ENCODE measurements at regions not wholly inside any gene's neighbourhood (a gene's known extent, or its start where the extent isn't known, plus 50 kb on each side); places are given as distances from the start of the nearest gene placed in this dataset.

DNA sequence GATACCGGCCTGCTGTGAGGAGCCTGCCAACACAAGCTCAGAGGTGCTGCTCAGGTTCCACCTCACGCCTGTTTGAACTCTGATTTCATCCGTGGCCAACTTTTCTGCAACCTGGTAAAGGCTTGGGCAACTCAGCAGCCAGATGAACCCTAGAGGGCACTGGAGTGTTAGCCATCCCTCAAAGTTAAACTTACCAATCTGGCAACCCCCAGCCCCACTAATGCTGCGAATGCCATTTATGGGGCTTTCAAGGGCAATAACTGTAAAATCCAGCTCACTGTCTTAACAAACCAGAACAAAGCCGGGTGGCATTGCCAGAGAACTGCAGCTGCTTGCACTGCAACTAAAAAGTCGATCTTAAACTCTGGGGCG, 105.5 kb downstream of the AXIN2 start:
- no peak for DNase-seq (ENCODE audit: extremely low read depth in 1 of 4, low spot score in 3 of 4)
- intact Hi-C loops (cut with micrococcal nuclease) (no loop called here), in situ Hi-C loops (cut with MboI) (no loop called here)
- H2AFZ ChIP-seq (ENCODE audit: low read depth, low read length): no peak overlapping the region
- no peaks in the 10 kb centered on the region for H3K9me3 ChIP-seq (replicated peaks; ENCODE audit: control insufficient read depth, insufficient read depth, low read depth, low read length)
- no peak for TF ChIP-seq PCBP1 (IDR thresholded peaks at IDR 0.05; ENCODE audit: low read depth, low read length, poor library complexity, severe bottlenecking)
- TF ChIP-seq, protein P1, sequence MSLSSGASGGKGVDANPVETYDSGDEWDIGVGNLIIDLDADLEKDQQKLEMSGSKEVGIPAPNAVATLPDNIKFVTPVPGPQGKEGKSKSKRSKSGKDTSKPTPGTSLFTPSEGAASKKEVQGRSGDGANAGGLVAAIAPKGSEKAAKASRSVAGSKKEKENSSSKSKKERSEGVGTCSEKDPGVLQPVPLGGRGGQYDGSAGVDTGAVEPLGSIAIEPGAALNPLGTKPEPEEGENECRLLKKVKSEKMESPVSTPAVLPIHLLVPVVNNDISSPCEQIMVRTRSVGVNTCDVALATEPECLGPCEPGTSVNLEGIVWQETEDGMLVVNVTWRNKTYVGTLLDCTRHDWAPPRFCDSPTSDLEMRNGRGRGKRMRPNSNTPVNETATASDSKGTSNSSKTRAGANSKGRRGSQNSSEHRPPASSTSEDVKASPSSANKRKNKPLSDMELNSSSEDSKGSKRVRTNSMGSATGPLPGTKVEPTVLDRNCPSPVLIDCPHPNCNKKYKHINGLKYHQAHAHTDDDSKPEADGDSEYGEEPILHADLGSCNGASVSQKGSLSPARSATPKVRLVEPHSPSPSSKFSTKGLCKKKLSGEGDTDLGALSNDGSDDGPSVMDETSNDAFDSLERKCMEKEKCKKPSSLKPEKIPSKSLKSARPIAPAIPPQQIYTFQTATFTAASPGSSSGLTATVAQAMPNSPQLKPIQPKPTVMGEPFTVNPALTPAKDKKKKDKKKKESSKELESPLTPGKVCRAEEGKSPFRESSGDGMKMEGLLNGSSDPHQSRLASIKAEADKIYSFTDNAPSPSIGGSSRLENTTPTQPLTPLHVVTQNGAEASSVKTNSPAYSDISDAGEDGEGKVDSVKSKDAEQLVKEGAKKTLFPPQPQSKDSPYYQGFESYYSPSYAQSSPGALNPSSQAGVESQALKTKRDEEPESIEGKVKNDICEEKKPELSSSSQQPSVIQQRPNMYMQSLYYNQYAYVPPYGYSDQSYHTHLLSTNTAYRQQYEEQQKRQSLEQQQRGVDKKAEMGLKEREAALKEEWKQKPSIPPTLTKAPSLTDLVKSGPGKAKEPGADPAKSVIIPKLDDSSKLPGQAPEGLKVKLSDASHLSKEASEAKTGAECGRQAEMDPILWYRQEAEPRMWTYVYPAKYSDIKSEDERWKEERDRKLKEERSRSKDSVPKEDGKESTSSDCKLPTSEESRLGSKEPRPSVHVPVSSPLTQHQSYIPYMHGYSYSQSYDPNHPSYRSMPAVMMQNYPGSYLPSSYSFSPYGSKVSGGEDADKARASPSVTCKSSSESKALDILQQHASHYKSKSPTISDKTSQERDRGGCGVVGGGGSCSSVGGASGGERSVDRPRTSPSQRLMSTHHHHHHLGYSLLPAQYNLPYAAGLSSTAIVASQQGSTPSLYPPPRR (CRISPR knock-in tag; IDR thresholded peaks at IDR 0.05; ENCODE audit: borderline replicate concordance): no peak
- TF ChIP-seq RAD21 (CRISPR knock-in tag; conservative IDR thresholded peaks at IDR 0.05 in 1 of 2, IDR thresholded peaks at IDR 0.05 in 1 of 2): peak in 1 of 2 experiments; percentile 25; a peak in 2 of 4 replicates
- no peak for TF ChIP-seq THRAP3 (IDR thresholded peaks at IDR 0.05; ENCODE audit: borderline replicate concordance)
- TF ChIP-seq, protein P2, sequence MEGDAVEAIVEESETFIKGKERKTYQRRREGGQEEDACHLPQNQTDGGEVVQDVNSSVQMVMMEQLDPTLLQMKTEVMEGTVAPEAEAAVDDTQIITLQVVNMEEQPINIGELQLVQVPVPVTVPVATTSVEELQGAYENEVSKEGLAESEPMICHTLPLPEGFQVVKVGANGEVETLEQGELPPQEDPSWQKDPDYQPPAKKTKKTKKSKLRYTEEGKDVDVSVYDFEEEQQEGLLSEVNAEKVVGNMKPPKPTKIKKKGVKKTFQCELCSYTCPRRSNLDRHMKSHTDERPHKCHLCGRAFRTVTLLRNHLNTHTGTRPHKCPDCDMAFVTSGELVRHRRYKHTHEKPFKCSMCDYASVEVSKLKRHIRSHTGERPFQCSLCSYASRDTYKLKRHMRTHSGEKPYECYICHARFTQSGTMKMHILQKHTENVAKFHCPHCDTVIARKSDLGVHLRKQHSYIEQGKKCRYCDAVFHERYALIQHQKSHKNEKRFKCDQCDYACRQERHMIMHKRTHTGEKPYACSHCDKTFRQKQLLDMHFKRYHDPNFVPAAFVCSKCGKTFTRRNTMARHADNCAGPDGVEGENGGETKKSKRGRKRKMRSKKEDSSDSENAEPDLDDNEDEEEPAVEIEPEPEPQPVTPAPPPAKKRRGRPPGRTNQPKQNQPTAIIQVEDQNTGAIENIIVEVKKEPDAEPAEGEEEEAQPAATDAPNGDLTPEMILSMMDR (IDR thresholded peaks at IDR 0.05 in 2 of 3, conservative IDR thresholded peaks at IDR 0.05 in 1 of 3; ENCODE audit: insufficient read depth in 2 of 3, low read depth in 1 of 3, low read length in 3 of 3): peak in 1 of 3 experiments; percentile 17; a peak in 1 of 6 replicates
- 6% methylated on average over 7 of the region's 7 CpGs for WGBS (ENCODE audit: insufficient coverage, low coverage, missing lambda C conversion rate)
- no peak overlapping the region for H3K4me2 ChIP-seq (ENCODE audit: insufficient read depth, low read length)
- H3K9ac ChIP-seq (ENCODE audit: insufficient read depth in 1 of 2, low read depth in 2 of 2, low read length in 2 of 2): no peak overlapping the region
- H3K4me1 ChIP-seq (replicated peaks in 1 of 2; ENCODE audit: control insufficient read depth in 2 of 2, insufficient read depth in 2 of 2, low read length in 2 of 2): no peaks in the 10 kb centered on the region
- ATAC-seq: no peak
- no peak for FAIRE-seq
- H3K79me2 ChIP-seq (ENCODE audit: control insufficient read depth, insufficient read depth, low read length): no peaks in the 10 kb centered on the region
- H3K9me1 ChIP-seq (ENCODE audit: control insufficient read depth, insufficient read depth, low read length): no peaks in the 10 kb centered on the region
- ChIA-PET POLR2A (interaction anchor here (0.7 kb wide), 1 partner anchor 20 kb away, joined by 4 read pairs; no protein-coding TSS in a partner anchor), CTCF (ENCODE audit: low intra/inter-chr PET ratio) (no interaction called here)
- H3K27ac ChIP-seq (ENCODE audit: extremely low read depth, low read depth, low read length): no peak overlapping the region
- peaks cover 4 to 24% of the 10 kb centered on the region in 2 experiments; a peak in 3 of 5 replicates for H3K27me3 ChIP-seq (ENCODE audit: control insufficient read depth in 2 of 2, insufficient read depth in 2 of 2, low read length in 2 of 2)
- no peak overlapping the region for H3K4me3 ChIP-seq
- no peaks in the 10 kb centered on the region for H4K20me1 ChIP-seq (replicated peaks; ENCODE audit: control insufficient read depth, insufficient read depth, low read length)
- BruUV-seq (replicated peaks): no TSS peak
- no peaks in the 10 kb centered on the region for H3K36me3 ChIP-seq (ENCODE audit: control insufficient read depth, insufficient read depth, low read length)
